CD4-positive, alpha-beta memory T cell (primary cell): ENCODE measurements at regions not wholly inside any gene's neighbourhood (a gene's known extent, or its start where the extent isn't known, plus 50 kb on each side); places are given as distances from the start of the nearest gene placed in this dataset.

Experiments used
- CTCF ChIA-PET: fragments of 350-600 bp; sonication (Branson Sonifier 250); formaldehyde crosslinking; loops from one replicate; lab custom pipeline; 2021; ENCODE audit warnings: inconsistent platforms; ENCODE audit not compliant: partially characterized antibody; lab: Charles Lee
- POLR2A ChIA-PET: fragments of 350-600 bp; sonication (Branson Sonifier 250); formaldehyde crosslinking; loops from one replicate; lab custom pipeline; 2021; ENCODE audit not compliant: partially characterized antibody; lab: Charles Lee
- DNase-seq, 5 donors: peaks; one replicate each; pipeline versions ENCODE4 v3.0.0 to v3.0.0-alpha.2; 2020 to 2022; ENCODE audit warnings: mixed read lengths in 1 of 5
- H3K27ac ChIP-seq: one replicate; pipeline ENCODE4 v1.7.0; 2013; ENCODE audit warnings: low read depth, low read length
- H3K27me3 ChIP-seq: 2 replicates; pipeline ENCODE4 v1.7.0; 2013; ENCODE audit warnings: mild to moderate bottlenecking, low read length, moderate library complexity; ENCODE audit not compliant: insufficient read depth
- H3K36me3 ChIP-seq: 2 replicates; pipeline ENCODE4 v1.7.0; 2013; ENCODE audit warnings: mild to moderate bottlenecking, low read length, moderate library complexity; ENCODE audit not compliant: insufficient read depth
- H3K4me1 ChIP-seq: 2 replicates; pipeline ENCODE4 v1.7.0; 2013; ENCODE audit warnings: mild to moderate bottlenecking, low read length, moderate library complexity; ENCODE audit not compliant: insufficient read depth
- H3K4me3 ChIP-seq, 2 donors: one replicate each; pipeline ENCODE4 v1.7.0; 2013; ENCODE audit warnings: low read length in 2 of 2, mild to moderate bottlenecking in 1 of 2
- H3K9me3 ChIP-seq, 2 donors: one replicate each; pipeline ENCODE4 v1.7.0; 2013; ENCODE audit warnings: low read length in 2 of 2, control low read depth in 1 of 2; ENCODE audit not compliant: control insufficient read depth in 1 of 2
- H3K27ac Mint-ChIP-seq, 7 donors: one replicate each; pipeline ENCODE4 v1.8.0; 2020 to 2021; ENCODE audit warnings: mixed read lengths in 7 of 7, mild to moderate bottlenecking in 6 of 7, inconsistent platforms in 3 of 7, moderate library complexity in 3 of 7
- H3K27me3 Mint-ChIP-seq, 2 donors: one replicate each; pipeline ENCODE4 v1.8.0; 2020 to 2021; ENCODE audit warnings: mixed read lengths in 2 of 2
- H3K36me3 Mint-ChIP-seq, 2 donors: one replicate each; pipeline ENCODE4 v1.8.0; 2020 to 2021; ENCODE audit warnings: mixed read lengths in 2 of 2, inconsistent platforms in 1 of 2, mild to moderate bottlenecking in 1 of 2
- H3K4me1 Mint-ChIP-seq, 4 donors: one replicate each; pipeline ENCODE4 v1.8.0; 2020 to 2021; ENCODE audit warnings: mixed read lengths in 4 of 4, mild to moderate bottlenecking in 1 of 4
- H3K4me3 Mint-ChIP-seq, 8 donors: one replicate each; pipeline ENCODE4 v1.8.0; 2020 to 2021; ENCODE audit warnings: mixed read lengths in 8 of 8, mild to moderate bottlenecking in 7 of 8, moderate library complexity in 6 of 8, inconsistent platforms in 3 of 8
- H3K9me3 Mint-ChIP-seq, 8 donors: one replicate each; pipeline ENCODE4 v1.8.0; 2020 to 2021; ENCODE audit warnings: mixed read lengths in 8 of 8, mild to moderate bottlenecking in 5 of 8, inconsistent platforms in 3 of 8, moderate library complexity in 1 of 8
- intact Hi-C: fragments of 100-400 bp; cut with micrococcal nuclease; formaldehyde crosslinking; loops from one replicate; pipeline ENCODE4 v1.15.1; 2023

DNA sequence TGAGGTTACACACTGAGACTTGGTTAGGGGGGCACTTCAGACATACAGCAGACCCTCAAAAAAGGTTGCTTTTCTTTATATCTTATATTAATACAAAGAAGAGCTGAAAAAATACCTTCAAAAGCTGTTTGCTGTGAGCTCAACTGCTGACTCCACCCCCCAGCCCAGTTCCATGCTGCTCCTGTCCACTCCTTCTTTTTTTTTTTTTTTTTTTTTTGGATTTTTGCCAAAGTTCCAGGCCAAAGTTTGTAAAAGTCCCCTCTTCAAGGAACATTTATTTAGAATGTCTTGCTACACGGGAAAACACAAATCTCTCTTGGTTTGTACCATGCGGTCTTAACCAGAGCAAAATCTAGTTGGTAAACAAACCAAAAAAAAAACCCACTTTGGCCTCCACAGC is 85.3 kb upstream of the AKAP12 start:
- Mint-ChIP-seq H3K9me3 (no peaks in the 10 kb centered on the region), H3K36me3 (no peaks in the 10 kb centered on the region), H3K27ac (no peak overlapping the region), H3K4me3 (no peak overlapping the region), H3K4me1 (no peaks in the 10 kb centered on the region), H3K27me3 (peaks cover 6 to 22% of the 10 kb centered on the region in 2 donors)
- Histone ChIP-seq H3K27me3 (no peaks in the 10 kb centered on the region), H3K27ac (no peak overlapping the region), H3K4me3 (no peak overlapping the region), H3K9me3 (no peaks in the 10 kb centered on the region), H3K4me1 (no peaks in the 10 kb centered on the region), H3K36me3 (no peaks in the 10 kb centered on the region)
- intact Hi-C loops = no loop called here
- ChIA-PET CTCF (no interaction called here), POLR2A (no interaction called here)
- no peak for DNase-seq

DNA sequence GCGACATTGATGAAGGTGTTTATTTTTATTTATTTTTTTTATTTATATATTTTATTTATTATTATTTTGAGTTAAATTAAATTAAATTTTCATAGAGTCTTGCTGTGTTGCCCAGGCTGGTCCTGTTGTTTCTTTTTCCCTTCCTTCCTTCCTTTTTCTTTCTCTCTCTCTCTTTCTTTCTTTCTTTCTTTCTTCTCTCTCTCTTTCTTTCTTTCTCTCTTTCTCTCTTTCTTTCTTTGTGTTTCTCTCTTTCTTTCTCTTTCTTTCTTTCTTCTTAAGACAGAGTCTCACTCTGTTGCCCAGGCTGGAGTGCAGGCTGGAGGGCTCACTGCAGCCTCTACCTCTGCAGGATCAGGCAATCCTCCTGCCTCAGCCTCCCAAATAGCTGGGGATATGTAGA is 84.7 kb upstream of the AKAP12 start:
- intact Hi-C loops = no loop called here
- no peak overlapping the region for H3K27ac ChIP-seq
- no peaks in the 10 kb centered on the region for H3K4me1 ChIP-seq
- Mint-ChIP-seq H3K27ac (no peak overlapping the region), H3K27me3 (peaks cover 9 to 22% of the 10 kb centered on the region in 2 donors), H3K9me3 (no peaks in the 10 kb centered on the region), H3K36me3 (no peaks in the 10 kb centered on the region), H3K4me3 (no peak overlapping the region), H3K4me1 (no peaks in the 10 kb centered on the region)
- H3K9me3 ChIP-seq = no peaks in the 10 kb centered on the region
- no peak overlapping the region for H3K4me3 ChIP-seq
- CTCF ChIA-PET = no interaction called here
- DNase-seq = no peak
- POLR2A ChIA-PET = no interaction called here
- no peaks in the 10 kb centered on the region for H3K36me3 ChIP-seq
- no peaks in the 10 kb centered on the region for H3K27me3 ChIP-seq

DNA sequence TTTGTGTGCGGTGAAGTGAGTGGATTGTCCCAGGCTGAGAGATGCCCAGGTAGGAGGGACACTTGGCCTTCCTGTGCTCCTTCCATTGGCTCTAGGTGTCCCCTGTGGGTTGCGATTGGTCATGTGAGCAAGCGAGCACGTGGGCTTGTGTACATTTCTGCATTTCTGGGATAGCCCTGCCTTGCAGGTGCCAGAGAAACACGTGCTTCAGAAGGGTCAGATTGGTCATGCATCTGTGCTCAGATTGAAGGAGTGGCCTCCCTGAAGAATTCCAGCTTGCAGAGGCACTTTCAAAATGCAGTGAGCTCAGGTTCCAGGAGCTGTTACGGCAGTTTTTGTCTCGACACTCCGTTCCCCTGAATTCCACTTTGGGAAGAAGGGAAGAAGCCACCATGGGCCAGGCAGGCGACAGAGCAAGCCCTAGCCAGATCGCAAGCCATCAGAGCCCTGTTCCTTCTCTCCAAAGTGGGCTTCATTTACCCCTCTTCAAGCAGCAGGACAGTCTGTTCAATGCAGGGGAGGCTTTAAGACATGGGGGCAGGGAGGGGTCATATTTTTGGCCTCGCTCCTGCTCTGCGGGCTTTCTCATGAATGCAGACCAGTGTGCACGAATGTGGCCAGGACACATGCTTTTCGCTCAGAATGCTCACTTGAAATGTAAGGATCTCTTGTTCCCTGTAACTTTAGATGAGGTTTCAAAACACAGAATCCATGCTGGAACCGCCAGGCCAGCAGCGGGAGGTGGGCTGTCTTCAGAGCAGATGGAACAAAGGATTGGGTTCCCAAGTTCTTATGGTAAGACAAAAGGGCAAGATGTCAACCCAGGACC is 78.6 kb upstream of the AKAP12 start:
- H3K4me3 ChIP-seq = no peak overlapping the region
- no peak overlapping the region for H3K4me3 Mint-ChIP-seq
- H3K36me3 ChIP-seq = no peaks in the 10 kb centered on the region
- DNase-seq = no peak
- no peaks in the 10 kb centered on the region for H3K9me3 ChIP-seq
- no peaks in the 10 kb centered on the region for H3K4me1 ChIP-seq
- H3K9me3 Mint-ChIP-seq = no peaks in the 10 kb centered on the region
- no peaks in the 10 kb centered on the region for H3K27me3 ChIP-seq
- no peaks in the 10 kb centered on the region for H3K36me3 Mint-ChIP-seq
- ChIA-PET CTCF (no interaction called here), POLR2A (no interaction called here)
- H3K27ac Mint-ChIP-seq = no peak overlapping the region
- no peaks in the 10 kb centered on the region for H3K4me1 Mint-ChIP-seq
- intact Hi-C loops = no loop called here
- H3K27ac ChIP-seq = no peak overlapping the region
- H3K27me3 Mint-ChIP-seq = peaks cover 4 to 6% of the 10 kb centered on the region in 2 donors

DNA sequence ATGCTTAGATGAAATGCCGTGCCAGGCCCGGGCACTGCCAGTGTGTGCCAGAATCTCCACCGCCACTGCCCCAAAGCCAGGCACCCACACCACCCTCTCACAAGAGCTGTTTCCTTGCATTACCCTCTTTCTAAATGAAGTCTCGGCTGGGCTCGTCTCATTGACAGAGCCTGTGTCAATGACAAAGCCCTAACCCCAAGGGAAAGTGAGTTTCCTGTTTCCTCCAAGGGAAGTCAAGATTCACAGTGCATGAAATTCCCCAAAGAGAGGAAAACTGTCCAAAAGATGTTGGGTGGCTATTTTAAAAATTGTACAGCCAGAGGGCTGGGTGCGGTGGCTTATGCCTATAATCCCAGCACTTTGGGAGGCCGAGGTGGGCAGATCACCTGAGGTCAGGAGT is 75.4 kb upstream of the AKAP12 start:
- Histone ChIP-seq H3K27me3 (no peaks in the 10 kb centered on the region), H3K9me3 (no peaks in the 10 kb centered on the region), H3K4me3 (no peak overlapping the region), H3K27ac (no peak overlapping the region), H3K36me3 (no peaks in the 10 kb centered on the region), H3K4me1 (no peaks in the 10 kb centered on the region)
- Mint-ChIP-seq H3K27ac (no peak overlapping the region), H3K4me3 (no peak overlapping the region), H3K27me3 (peaks cover 3 to 5% of the 10 kb centered on the region in 2 donors), H3K9me3 (peaks cover 0 to 2% (median 0%) of the 10 kb centered on the region in 8 donors), H3K4me1 (no peaks in the 10 kb centered on the region), H3K36me3 (no peaks in the 10 kb centered on the region)
- POLR2A ChIA-PET = no interaction called here
- CTCF ChIA-PET = no interaction called here
- no peak for DNase-seq
- intact Hi-C loops = no loop called here

DNA sequence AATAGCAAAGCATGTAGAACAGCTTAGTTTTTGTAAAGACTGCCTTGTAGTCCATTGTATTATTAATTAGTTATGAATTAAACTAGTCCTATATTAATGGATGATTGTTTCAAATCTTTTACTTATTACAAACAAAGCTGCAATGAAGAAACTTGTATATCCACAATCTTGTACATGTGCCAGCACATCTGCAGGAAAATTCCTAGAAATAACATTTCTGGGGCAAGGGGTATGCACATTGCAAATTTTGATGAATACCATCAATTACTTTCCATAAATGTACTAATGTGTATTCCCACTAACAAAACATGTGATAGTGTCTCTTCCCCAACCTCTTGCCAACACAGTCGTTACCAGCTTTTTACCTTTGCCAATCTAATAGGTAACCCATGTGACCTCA is 73.6 kb upstream of the AKAP12 start:
- no peak overlapping the region for H3K4me3 ChIP-seq
- H3K4me3 Mint-ChIP-seq = no peak overlapping the region
- H3K36me3 Mint-ChIP-seq = no peaks in the 10 kb centered on the region
- no peak overlapping the region for H3K27ac ChIP-seq
- no peaks in the 10 kb centered on the region for H3K4me1 ChIP-seq
- H3K27ac Mint-ChIP-seq = no peak overlapping the region
- ChIA-PET POLR2A (no interaction called here), CTCF (no interaction called here)
- no peaks in the 10 kb centered on the region for H3K4me1 Mint-ChIP-seq
- peaks cover 0 to 5% of the 10 kb centered on the region in 2 donors for H3K27me3 Mint-ChIP-seq
- H3K36me3 ChIP-seq = no peaks in the 10 kb centered on the region
- intact Hi-C loops = no loop called here
- H3K9me3 ChIP-seq = no peaks in the 10 kb centered on the region
- H3K27me3 ChIP-seq = no peaks in the 10 kb centered on the region
- DNase-seq = no peak
- H3K9me3 Mint-ChIP-seq = peaks cover 0 to 2% (median 0%) of the 10 kb centered on the region in 8 donors

DNA sequence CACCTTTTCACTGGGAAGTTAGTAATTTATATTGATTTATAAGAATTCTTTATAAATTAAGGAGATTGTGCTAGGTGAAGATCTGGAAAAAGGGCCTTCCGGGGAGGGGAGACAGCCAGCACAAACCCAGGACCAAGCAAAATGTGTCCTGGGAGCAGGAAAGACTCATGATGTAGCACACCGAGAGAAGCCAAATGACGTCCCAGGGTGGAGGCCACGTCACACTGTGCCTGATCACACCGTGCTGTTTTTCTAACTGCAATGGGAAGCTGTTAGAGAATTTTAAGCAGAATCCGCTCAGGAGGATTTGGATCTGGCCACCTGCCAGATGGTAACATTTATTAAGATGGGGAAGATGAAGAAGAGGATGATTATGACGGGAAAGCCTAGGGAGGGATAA is 72.7 kb upstream of the AKAP12 start:
- H3K27ac Mint-ChIP-seq = no peak overlapping the region
- no peak overlapping the region for H3K4me3 ChIP-seq

DNA sequence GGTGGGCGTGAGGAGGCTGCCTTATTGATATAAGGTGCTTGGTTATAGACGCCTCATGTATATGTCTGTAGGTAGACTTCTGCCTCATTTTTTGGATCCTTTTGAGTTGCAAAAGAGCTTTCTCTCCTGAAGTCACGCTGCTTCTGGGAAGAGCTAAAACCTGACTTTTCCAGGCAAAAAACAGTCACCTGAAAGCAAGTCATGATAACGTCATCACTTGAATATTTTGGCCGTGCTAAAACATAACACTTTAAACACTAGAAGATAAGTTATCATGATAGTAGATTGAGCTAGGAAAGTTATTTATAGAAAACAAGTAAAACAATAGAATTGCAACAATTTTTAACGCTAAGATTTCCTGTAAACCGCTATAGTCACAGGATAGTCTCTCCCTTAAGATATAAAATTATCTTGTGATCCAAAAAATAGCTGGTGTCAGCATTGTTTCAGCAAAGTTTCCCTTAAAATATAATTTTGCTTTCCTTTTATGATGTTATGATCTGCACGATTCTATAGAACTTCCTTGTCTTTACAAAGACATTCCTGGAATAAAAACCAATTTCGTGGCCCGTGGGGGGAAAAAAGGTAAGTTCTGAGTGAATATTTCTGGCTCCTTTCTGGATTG is 69.0 kb upstream of the AKAP12 start:
- Histone ChIP-seq H3K27me3 (no peaks in the 10 kb centered on the region), H3K36me3 (no peaks in the 10 kb centered on the region), H3K27ac (no peak overlapping the region), H3K4me3 (no peak overlapping the region), H3K9me3 (no peaks in the 10 kb centered on the region), H3K4me1 (no peaks in the 10 kb centered on the region)
- DNase-seq = no peak
- Mint-ChIP-seq H3K9me3 (peaks cover 0 to 2% (median 0%) of the 10 kb centered on the region in 8 donors), H3K27ac (no peak overlapping the region), H3K27me3 (peaks cover 2 to 5% of the 10 kb centered on the region in 2 donors), H3K4me1 (no peaks in the 10 kb centered on the region), H3K4me3 (no peak overlapping the region), H3K36me3 (no peaks in the 10 kb centered on the region)
- intact Hi-C loops = no loop called here
- POLR2A ChIA-PET = no interaction called here
- CTCF ChIA-PET = no interaction called here

More for the DNA sequence above, 72.7 kb upstream of the AKAP12 start:
- DNase-seq = no peak
- Histone ChIP-seq H3K4me1 (no peaks in the 10 kb centered on the region), H3K27me3 (no peaks in the 10 kb centered on the region), H3K36me3 (no peaks in the 10 kb centered on the region), H3K27ac (no peak overlapping the region), H3K9me3 (no peaks in the 10 kb centered on the region)
- Mint-ChIP-seq H3K36me3 (no peaks in the 10 kb centered on the region), H3K4me1 (no peaks in the 10 kb centered on the region), H3K27me3 (peaks cover 0 to 2% of the 10 kb centered on the region in 2 donors), H3K9me3 (peaks cover 0 to 2% (median 0%) of the 10 kb centered on the region in 8 donors), H3K4me3 (no peak overlapping the region)
- CTCF ChIA-PET = no interaction called here
- intact Hi-C loops = no loop called here
- POLR2A ChIA-PET = no interaction called here
